GM12892 (cell line): ENCODE measurements at regions not wholly inside any gene's neighbourhood (a gene's known extent, or its start where the extent isn't known, plus 50 kb on each side); places are given as distances from the start of the nearest gene placed in this dataset.

Experiments
- POLR2AphosphoS5 ChIP-seq: IDR thresholded peaks from 2 replicates; pipeline ENCODE4 v1.6.1; 2011; ENCODE audit warnings: low read depth, low read length, control low read depth
- TAF1 ChIP-seq: IDR thresholded peaks from 2 replicates; pipeline ENCODE4 v1.6.1; 2011; ENCODE audit warnings: low read depth, mild to moderate bottlenecking, control low read depth, low read length, borderline replicate concordance

DNA sequence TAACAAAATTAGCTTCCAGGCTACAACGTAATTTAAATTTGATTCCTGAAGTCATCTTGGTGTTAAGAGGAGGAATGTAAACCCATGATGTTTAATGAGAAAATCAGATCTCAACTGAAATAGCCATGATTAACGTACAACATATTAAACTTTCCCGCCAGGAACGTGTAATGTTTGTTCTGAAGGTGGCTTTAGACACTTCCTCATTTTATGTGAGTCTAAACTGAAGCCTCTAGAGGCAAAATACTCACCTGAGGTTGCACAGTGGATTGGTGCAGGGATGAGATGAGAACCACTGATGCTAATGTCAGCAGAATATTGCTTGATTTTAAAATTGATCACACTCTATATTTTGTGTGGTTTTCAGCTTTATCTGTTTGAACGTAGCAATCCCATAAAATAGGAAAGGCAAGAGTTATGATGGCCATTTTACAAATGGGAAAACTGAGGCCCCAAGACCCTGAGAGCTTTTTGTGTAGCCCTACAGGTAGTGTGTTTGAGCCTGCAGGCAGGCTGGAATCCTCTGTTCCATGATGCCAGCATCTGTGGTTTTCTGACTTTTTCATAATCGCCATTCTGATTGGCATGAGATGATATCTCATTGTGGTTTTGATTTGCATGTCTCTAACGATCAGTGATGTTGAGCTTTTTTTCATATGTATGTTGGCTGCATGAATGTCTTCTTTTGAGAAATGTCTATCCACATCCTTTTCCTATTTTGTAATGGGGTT lies 243.7 kb upstream of the BMPER start:
- TF ChIP-seq TAF1: no peak
- TF ChIP-seq POLR2AphosphoS5: no peak
